NCI-H1694 (cell line): ENCODE measurements at regions not wholly inside any gene's neighbourhood (a gene's known extent, or its start where the extent isn't known, plus 50 kb on each side); places are given as distances from the start of the nearest gene placed in this dataset.

Experiments
- DNase-seq: peaks from one replicate; lab custom pipeline; 2025; lab: John Stamatoyannopoulos, UW

GRCh38 chr3:102114264-102114979 lies 265.1 kb downstream of the NFKBIZ start:
- no peak for DNase-seq

GRCh38 chr3:102122527-102122926 lies 273.2 kb downstream of the NFKBIZ start:
- no peak for DNase-seq

GRCh38 chr3:102123590-102124190 lies 274.4 kb downstream of the NFKBIZ start:
- no peak for DNase-seq

GRCh38 chr3:102124282-102124681 lies 275.0 kb downstream of the NFKBIZ start:
- DNase-seq = no peak

- no peak for DNase-seq
These were observed 275.4 kb downstream of the NFKBIZ start for GRCh38 chr3:102124704-102125103.

- DNase-seq = no peak
These were observed 276.1 kb downstream of the NFKBIZ start for GRCh38 chr3:102125197-102125993.

GRCh38 chr3:102125994-102126368 lies 276.7 kb downstream of the NFKBIZ start:
- no peak for DNase-seq

- no peak for DNase-seq
These were observed 280.7 kb downstream of the NFKBIZ start for GRCh38 chr3:102129760-102130608.

GRCh38 chr3:102132370-102132769 lies 283.1 kb downstream of the NFKBIZ start:
- DNase-seq = no peak

- DNase-seq = no peak
These were observed 284.1 kb downstream of the NFKBIZ start for GRCh38 chr3:102133376-102133775.

GRCh38 chr3:102135316-102135715 lies 286.0 kb downstream of the NFKBIZ start:
- DNase-seq = no peak

- no peak for DNase-seq
These were observed 286.9 kb downstream of the NFKBIZ start for GRCh38 chr3:102136183-102136582.

- DNase-seq = no peak
These were observed 290.8 kb downstream of the NFKBIZ start for GRCh38 chr3:102140116-102140515.

- no peak for DNase-seq
These were observed 292.0 kb downstream of the NFKBIZ start for GRCh38 chr3:102141096-102141927.

- DNase-seq = no peak
These were observed 292.6 kb downstream of the NFKBIZ start for GRCh38 chr3:102141928-102142239.

GRCh38 chr3:102142379-102143060 lies 292.3 kb upstream of the ZPLD1 start:
- no peak for DNase-seq

GRCh38 chr3:102143536-102143935 lies 291.3 kb upstream of the ZPLD1 start:
- DNase-seq = no peak

GRCh38 chr3:102144063-102144462 lies 290.8 kb upstream of the ZPLD1 start:
- no peak for DNase-seq

GRCh38 chr3:102148598-102149337 lies 286.0 kb upstream of the ZPLD1 start:
- no peak for DNase-seq

- DNase-seq = no peak
These were observed 282.9 kb upstream of the ZPLD1 start for GRCh38 chr3:102151935-102152334.
